OCI-LY3 (cell line): ENCODE measurements at regions not wholly inside any gene's neighbourhood (a gene's known extent, or its start where the extent isn't known, plus 50 kb on each side); places are given as distances from the start of the nearest gene placed in this dataset.
"Not testable (repeated sequence)": the region's sequence is repeated elsewhere in the genome, so short reads cannot be mapped to it uniquely, and the experiment has no call there.

Experiments
- CTCF ChIP-seq: fragments of 200-600, 300-600 bp; sonication (generic); IDR thresholded peaks from 2 replicates; pipeline ENCODE4 v1.5.1; 2014; ENCODE audit warnings: antibody characterized with exemption, low read length, low read depth
- EZH2phosphoT487 ChIP-seq: fragments of 200-600 bp; shearing (Covaris generic); IDR thresholded peaks from 2 replicates; pipeline ENCODE4 v1.6.1; 2018; ENCODE audit warnings: antibody characterized with exemption, mixed run types, low read depth

GRCh38 chr13:52306336-52306735 lies 99.6 kb downstream of the THSD1 start:
- not testable (repeated sequence) for TF ChIP-seq CTCF, EZH2phosphoT487
